ENCODE measurements at regions not wholly inside any gene's neighbourhood (a gene's known extent, or its start where the extent isn't known, plus 50 kb on each side); places are given as distances from the start of the nearest gene placed in this dataset.

GRCh38 chr13:112169941-112170822, 103.2 kb downstream of the SOX1 start:
- TF ChIP-seq POLR2A (IDR thresholded peaks at IDR 0.05): no peak
- no peak for TF ChIP-seq CTCF (IDR thresholded peaks at IDR 0.05)
- TF ChIP-seq POLR2AphosphoS5 (IDR thresholded peaks at IDR 0.05; ENCODE audit: insufficient read depth in 1 of 2, low read depth in 1 of 2): no peak
